GM19463 (cell line): ENCODE measurements at regions not wholly inside any gene's neighbourhood (a gene's known extent, or its start where the extent isn't known, plus 50 kb on each side); places are given as distances from the start of the nearest gene placed in this dataset.
"Not testable (repeated sequence)": the region's sequence is repeated elsewhere in the genome, so short reads cannot be mapped to it uniquely, and the experiment has no call there.

Experiments
- ATAC-seq: cut with Tn5 transposase; IDR thresholded peaks from one replicate; pipeline ENCODE4 v1.9.1; 2021; ENCODE audit warnings: mild to moderate bottlenecking, moderate library complexity; ENCODE audit not compliant: unreplicated experiment

GRCh38 chr13:73536865-73537264, 478.1 kb downstream of the KLF5 start:
- ATAC-seq: no peak

- ATAC-seq: no peak
These were observed 476.5 kb downstream of the KLF5 start for GRCh38 chr13:73535341-73535740.

- no peak for ATAC-seq
These were observed 474.2 kb downstream of the KLF5 start for GRCh38 chr13:73532987-73533510.

GRCh38 chr13:73532582-73532981, 473.8 kb downstream of the KLF5 start:
- no peak for ATAC-seq

GRCh38 chr13:73531014-73531413, 472.2 kb downstream of the KLF5 start:
- ATAC-seq: no peak

- ATAC-seq: no peak
These were observed 464.1 kb downstream of the KLF5 start for GRCh38 chr13:73522937-73523336.

GRCh38 chr13:73521985-73522524, 463.2 kb downstream of the KLF5 start:
- ATAC-seq: no peak

GRCh38 chr13:73521290-73521624, 462.5 kb downstream of the KLF5 start:
- no peak for ATAC-seq

- ATAC-seq: no peak
These were observed 461.9 kb downstream of the KLF5 start for GRCh38 chr13:73520566-73521289.

- ATAC-seq: not testable (repeated sequence)
These were observed 461.3 kb downstream of the KLF5 start for GRCh38 chr13:73520135-73520534.

- no peak for ATAC-seq
These were observed 460.8 kb downstream of the KLF5 start for GRCh38 chr13:73519396-73520116.

GRCh38 chr13:73517766-73518165, 459.0 kb downstream of the KLF5 start:
- ATAC-seq: no peak

- no peak for ATAC-seq
These were observed 457.9 kb downstream of the KLF5 start for GRCh38 chr13:73516731-73517130.

- ATAC-seq: no peak
These were observed 455.4 kb downstream of the KLF5 start for GRCh38 chr13:73514208-73514607.

GRCh38 chr13:73513751-73514150, 454.9 kb downstream of the KLF5 start:
- ATAC-seq: no peak

GRCh38 chr13:73508841-73509240, 450.0 kb downstream of the KLF5 start:
- no peak for ATAC-seq

- ATAC-seq: no peak
These were observed 446.6 kb downstream of the KLF5 start for GRCh38 chr13:73505376-73505890.

- no peak for ATAC-seq
These were observed 440.9 kb downstream of the KLF5 start for GRCh38 chr13:73499695-73500094.

GRCh38 chr13:73497430-73497829, 438.6 kb downstream of the KLF5 start:
- no peak for ATAC-seq

GRCh38 chr13:73496711-73497110, 437.9 kb downstream of the KLF5 start:
- ATAC-seq: no peak

- no peak for ATAC-seq
These were observed 434.0 kb downstream of the KLF5 start for GRCh38 chr13:73492811-73493210.

- ATAC-seq: no peak
These were observed 423.8 kb downstream of the KLF5 start for GRCh38 chr13:73482556-73482955.
